Testis (tissue), 2 donors: ENCODE measurements at regions not wholly inside any gene's neighbourhood (a gene's known extent, or its start where the extent isn't known, plus 50 kb on each side); places are given as distances from the start of the nearest gene placed in this dataset.

Experiments used
- DNase-seq: peaks from one replicate; pipeline ENCODE4 v3.0.0-alpha.2; 2019
- H3K27ac ChIP-seq, 2 donors: fragments of 200-600 bp; sonication (generic); one replicate each; pipeline ENCODE4 v1.5.1; 2019
- H3K27me3 ChIP-seq: fragments of 200-600 bp; sonication (generic); one replicate; pipeline ENCODE4 v1.5.1; 2019
- H3K36me3 ChIP-seq: fragments of 200-600 bp; sonication (generic); one replicate; pipeline ENCODE4 v1.5.1; 2017; ENCODE audit warnings: low read depth; ENCODE audit errors: missing control alignments
- H3K4me1 ChIP-seq: fragments of 200-600 bp; sonication (generic); one replicate; pipeline ENCODE4 v1.5.1; 2019
- H3K4me3 ChIP-seq, 2 donors: fragments of 200-600 bp; sonication (generic); one replicate each; pipeline ENCODE4 v1.5.1; 2017 to 2019
- H3K9me3 ChIP-seq: fragments of 200-600 bp; sonication (generic); one replicate; pipeline ENCODE4 v1.5.1; 2017
- CTCF ChIP-seq, 3 experiments: fragments of 450-650 bp in 2 of 3; fragments of 200-600 bp in 1 of 3; sonication (generic) in 1 of 3; IDR thresholded peaks; one replicate each; pipeline ENCODE4 v1.5.1; 2016 to 2019; ENCODE audit warnings: antibody characterized with exemption in 3 of 3, mild to moderate bottlenecking in 2 of 3, moderate library complexity in 1 of 3
- POLR2A ChIP-seq: fragments of 450-650 bp; IDR thresholded peaks from one replicate; pipeline ENCODE4 v1.6.1; 2017; ENCODE audit warnings: antibody characterized with exemption, mild to moderate bottlenecking, moderate library complexity
- WGBS, 2 donors: methylation state at CpG; one replicate each; pipeline ENCODE4 v1.1.5; 2018; 5-methylcytosine and 5-hydroxymethylcytosine counted together
- intact Hi-C: fragments of 100-400 bp; cut with DNase I; formaldehyde crosslinking; loops from one replicate; pipeline ENCODE4 v1.15.1; 2023; ENCODE audit warnings: low total_unique reads

DNA sequence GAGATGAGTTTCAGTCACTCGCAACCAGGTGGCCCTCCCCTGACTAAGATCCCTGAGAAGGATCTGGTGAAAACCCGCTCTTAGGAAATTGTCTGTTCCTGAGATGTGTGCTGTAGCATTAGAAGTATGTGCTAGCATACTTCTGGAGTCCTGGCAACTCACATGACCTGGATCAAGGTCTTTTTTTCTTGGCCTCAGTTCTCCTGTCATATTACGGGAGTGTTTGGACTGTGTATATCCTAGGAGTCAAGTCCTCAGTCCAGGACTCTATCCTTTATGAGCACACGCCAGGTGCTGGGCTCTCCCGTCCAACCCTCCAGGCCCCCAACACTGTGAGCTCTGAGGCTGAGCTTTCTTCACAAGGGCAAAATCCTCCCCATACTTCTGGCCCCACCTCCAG, 156.4 kb downstream of the UQCRFS1 start:
- Histone ChIP-seq H3K36me3 (no peaks in the 10 kb centered on the region), H3K9me3 (no peaks in the 10 kb centered on the region), H3K27ac (no peak overlapping the region), H3K27me3 (no peaks in the 10 kb centered on the region), H3K4me1 (no peaks in the 10 kb centered on the region), H3K4me3 (no peak overlapping the region)
- 59 to 65% methylated on average over 4 to 5 of the region's 5 CpGs for WGBS, 2 donors
- DNase-seq, result no peak
- intact Hi-C loops, result no loop called here
- no peak for TF ChIP-seq CTCF (IDR thresholded peaks at IDR 0.05)
- TF ChIP-seq POLR2A, result no peak

DNA sequence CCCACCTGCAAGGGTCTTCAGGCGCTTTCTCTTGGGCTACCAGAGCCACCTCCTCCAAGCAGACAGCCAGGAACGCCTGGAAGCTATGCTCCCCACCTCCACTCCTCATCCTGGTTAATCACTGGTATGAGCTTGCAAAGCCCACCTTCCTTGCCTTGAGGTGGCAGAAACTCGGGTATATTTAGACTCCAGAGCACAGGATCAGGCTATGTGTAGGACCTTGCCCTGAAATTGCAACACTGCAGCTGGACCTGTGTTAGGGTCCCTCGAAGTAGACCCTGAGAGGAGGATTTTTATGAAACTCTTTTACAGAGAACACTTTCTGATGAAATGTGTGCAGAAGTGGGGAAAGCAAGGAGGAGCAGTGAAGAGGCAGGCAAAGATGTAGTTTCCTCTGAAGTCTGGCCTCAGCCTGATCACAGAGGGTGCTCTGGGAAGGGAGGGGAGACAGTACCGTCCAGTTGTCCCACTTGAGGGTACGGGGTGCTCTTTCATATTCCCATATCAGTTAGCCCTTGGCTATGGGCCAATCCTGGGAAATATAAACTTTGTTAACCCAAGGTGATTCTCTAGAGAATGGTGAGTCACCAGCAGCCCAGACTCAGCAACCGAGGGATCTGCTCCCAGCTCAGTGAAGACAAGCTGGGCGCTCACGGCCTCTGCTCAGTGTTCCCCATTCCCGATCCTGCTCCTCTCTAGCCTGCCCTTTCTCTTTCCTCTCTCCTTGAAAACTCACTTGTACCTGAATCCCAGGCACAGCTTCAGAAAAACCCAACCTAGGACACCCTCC, 157.9 kb downstream of the UQCRFS1 start:
- no peak for DNase-seq
- H3K4me3 ChIP-seq, result no peak overlapping the region
- no peaks in the 10 kb centered on the region for H3K9me3 ChIP-seq
- intact Hi-C loops, result no loop called here
- 68 to 73% methylated on average over 10 of the region's 10 CpGs for WGBS, 2 donors
- H3K27ac ChIP-seq, result no peak overlapping the region
- TF ChIP-seq CTCF (IDR thresholded peaks at IDR 0.05) (no peak), POLR2A (no peak)
- H3K4me1 ChIP-seq, result no peaks in the 10 kb centered on the region
- no peaks in the 10 kb centered on the region for H3K27me3 ChIP-seq
- H3K36me3 ChIP-seq, result no peaks in the 10 kb centered on the region

DNA sequence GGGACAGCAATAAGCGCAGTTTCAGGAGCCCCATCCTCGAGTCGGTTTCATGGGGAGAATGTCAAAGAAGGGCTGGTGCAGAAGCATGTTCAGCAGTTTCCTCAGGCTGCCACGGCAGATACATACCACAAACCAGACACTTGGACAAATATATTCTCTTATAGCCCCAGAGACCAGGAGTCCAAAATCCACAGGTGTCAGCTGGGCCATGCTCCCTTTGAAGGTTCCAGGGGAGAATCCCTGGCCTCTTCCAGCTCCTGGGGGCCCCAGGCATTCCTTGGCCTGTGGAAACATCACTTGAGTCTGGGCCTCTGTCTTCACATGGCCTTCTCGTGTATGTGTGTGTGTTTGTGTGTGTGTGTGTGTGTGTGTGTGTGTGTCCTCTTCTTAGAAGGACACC, 164.1 kb downstream of the UQCRFS1 start:
- intact Hi-C loops, result no loop called here
- no peak for DNase-seq
- Histone ChIP-seq H3K9me3 (no peaks in the 10 kb centered on the region), H3K27ac (no peak overlapping the region), H3K4me3 (no peak overlapping the region), H3K4me1 (no peaks in the 10 kb centered on the region), H3K36me3 (no peaks in the 10 kb centered on the region), H3K27me3 (no peaks in the 10 kb centered on the region)
- TF ChIP-seq CTCF (IDR thresholded peaks at IDR 0.05), result no peak
- TF ChIP-seq POLR2A, result no peak
- 79 to 90% methylated on average over 5 of the region's 5 CpGs for WGBS, 2 donors

DNA sequence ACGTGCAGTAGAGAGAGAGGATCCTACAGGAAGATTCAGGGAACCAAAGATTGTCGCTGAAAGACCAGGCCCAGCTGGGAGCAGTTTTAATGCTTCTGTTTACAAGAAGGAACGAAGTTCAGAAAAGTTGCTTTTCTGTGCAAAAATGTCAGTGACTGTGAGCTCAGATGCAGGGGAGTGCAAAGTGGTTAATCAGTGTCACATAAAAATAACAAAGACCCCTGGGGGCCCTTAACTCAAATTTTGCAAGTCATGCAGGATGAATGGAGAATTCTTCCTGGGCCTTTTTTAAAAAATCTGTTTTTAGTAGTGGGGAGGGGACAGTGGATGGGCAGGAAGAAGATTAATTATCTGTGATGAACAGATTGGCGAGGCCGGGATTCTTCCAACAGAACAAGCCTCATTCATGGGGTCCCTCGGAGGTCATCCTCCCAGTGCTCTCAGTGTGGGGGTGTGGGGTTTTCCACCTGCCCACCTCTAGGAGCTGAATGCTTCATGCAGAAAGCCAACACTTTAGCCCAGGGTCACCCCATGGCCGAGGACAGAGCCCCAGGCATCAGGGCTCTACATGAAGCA, 167.2 kb downstream of the UQCRFS1 start:
- no peak for DNase-seq

More for the DNA sequence above, 167.2 kb downstream of the UQCRFS1 start:
- Histone ChIP-seq H3K27ac (no peak overlapping the region), H3K4me1 (no peaks in the 10 kb centered on the region), H3K9me3 (no peaks in the 10 kb centered on the region), H3K4me3 (no peak overlapping the region), H3K36me3 (no peaks in the 10 kb centered on the region), H3K27me3 (no peaks in the 10 kb centered on the region)
- TF ChIP-seq POLR2A, result no peak
- no peak for TF ChIP-seq CTCF (IDR thresholded peaks at IDR 0.05)
- WGBS, 2 donors, result 68 to 72% methylated on average over 5 to 7 of the region's 7 CpGs
- intact Hi-C loops, result no loop called here
